NCI-H1694 (cell line): ENCODE measurements at regions not wholly inside any gene's neighbourhood (a gene's known extent, or its start where the extent isn't known, plus 50 kb on each side); places are given as distances from the start of the nearest gene placed in this dataset.
"Not testable (repeated sequence)": the region's sequence is repeated elsewhere in the genome, so short reads cannot be mapped to it uniquely, and the experiment has no call there.

Experiments used
- DNase-seq: peaks from one replicate; lab custom pipeline; 2025; lab: John Stamatoyannopoulos, UW

- no peak for DNase-seq
Observed at GRCh38 chr2:116769514-116769913, 1045.0 kb upstream of the DDX18 start.

- no peak for DNase-seq
Observed at GRCh38 chr2:116776556-116776955, 1037.9 kb upstream of the DDX18 start.

GRCh38 chr2:116787848-116788247 lies 1026.6 kb upstream of the DDX18 start:
- DNase-seq, result no peak

GRCh38 chr2:116802671-116803070 lies 1011.8 kb upstream of the DDX18 start:
- DNase-seq, result no peak

GRCh38 chr2:116804901-116805300 lies 1009.6 kb upstream of the DDX18 start:
- DNase-seq, result no peak

- DNase-seq, result not testable (repeated sequence)
Observed at GRCh38 chr2:116806505-116806904, 1008.0 kb upstream of the DDX18 start.

- DNase-seq, result no peak
Observed at GRCh38 chr2:116809109-116809508, 1005.4 kb upstream of the DDX18 start.

- no peak for DNase-seq
Observed at GRCh38 chr2:116810071-116810470, 1004.4 kb upstream of the DDX18 start.

- DNase-seq, result no peak
Observed at GRCh38 chr2:116810645-116811044, 1003.8 kb upstream of the DDX18 start.

- DNase-seq, result no peak
Observed at GRCh38 chr2:116819355-116819754, 995.1 kb upstream of the DDX18 start.

- no peak for DNase-seq
Observed at GRCh38 chr2:116820986-116821385, 993.5 kb upstream of the DDX18 start.

- not testable (repeated sequence) for DNase-seq
Observed at GRCh38 chr2:116829543-116829942, 984.9 kb upstream of the DDX18 start.

GRCh38 chr2:116832148-116832547 lies 982.3 kb upstream of the DDX18 start:
- DNase-seq, result no peak

GRCh38 chr2:116833052-116833451 lies 981.4 kb upstream of the DDX18 start:
- no peak for DNase-seq

GRCh38 chr2:116842164-116842563 lies 972.3 kb upstream of the DDX18 start:
- DNase-seq, result no peak

- DNase-seq, result no peak
Observed at GRCh38 chr2:116859708-116860107, 954.8 kb upstream of the DDX18 start.

GRCh38 chr2:116874021-116874420 lies 940.5 kb upstream of the DDX18 start:
- no peak for DNase-seq

GRCh38 chr2:116877274-116877673 lies 937.2 kb upstream of the DDX18 start:
- no peak for DNase-seq

GRCh38 chr2:116877944-116878343 lies 936.5 kb upstream of the DDX18 start:
- DNase-seq, result no peak

- DNase-seq, result peak; percentile 95
Observed at GRCh38 chr2:116879650-116880160, 934.8 kb upstream of the DDX18 start.

- DNase-seq, result no peak
Observed at GRCh38 chr2:116891191-116891590, 923.3 kb upstream of the DDX18 start.

- no peak for DNase-seq
Observed at GRCh38 chr2:116911540-116911939, 903.0 kb upstream of the DDX18 start.

GRCh38 chr2:116915673-116916072 lies 898.8 kb upstream of the DDX18 start:
- DNase-seq, result no peak

- peak; percentile 42 for DNase-seq
Observed at GRCh38 chr2:116917196-116917595, 897.3 kb upstream of the DDX18 start.

- no peak for DNase-seq
Observed at GRCh38 chr2:116918574-116918973, 895.9 kb upstream of the DDX18 start.
